Uterus (tissue), 3 donors: ENCODE measurements at regions not wholly inside any gene's neighbourhood (a gene's known extent, or its start where the extent isn't known, plus 50 kb on each side); places are given as distances from the start of the nearest gene placed in this dataset.
"Not testable (repeated sequence)": the region's sequence is repeated elsewhere in the genome, so short reads cannot be mapped to it uniquely, and the experiment has no call there.

Experiments used
- DNase-seq, 2 donors: peaks; one replicate each; pipeline ENCODE4 v3.0.0-alpha.2; 2019 to 2020
- H3K27ac ChIP-seq, 2 donors: fragments of 200-600 bp; sonication (generic); 1 replicate in 1 of 2; 2 replicates in 1 of 2; pipeline ENCODE4 v1.5.1; 2016 to 2018
- H3K27me3 ChIP-seq, 2 donors: fragments of 200-600 bp; sonication (generic); one replicate each; pipeline ENCODE4 v1.5.1; 2018 to 2019; ENCODE audit warnings: control low read depth in 1 of 2
- H3K36me3 ChIP-seq, 2 donors: fragments of 200-600 bp; sonication (generic); one replicate each; pipeline ENCODE4 v1.5.1; 2019; ENCODE audit warnings: control low read depth in 1 of 2
- H3K4me1 ChIP-seq, 2 donors: fragments of 200-600 bp; sonication (generic); one replicate each; pipeline ENCODE4 v1.5.1; 2018 to 2019; ENCODE audit warnings: control low read depth in 1 of 2
- H3K4me3 ChIP-seq, 2 donors: fragments of 200-600 bp; sonication (generic); 1 replicate in 1 of 2; 2 replicates in 1 of 2; pipeline ENCODE4 v1.5.1; 2018 to 2019; ENCODE audit warnings: mild to moderate bottlenecking in 1 of 2
- H3K9me3 ChIP-seq, 2 donors: fragments of 200-600 bp; sonication (generic); one replicate each; pipeline ENCODE4 v1.5.1; 2019; ENCODE audit warnings: control low read depth in 1 of 2
- CTCF ChIP-seq, 4 experiments: fragments of 200-600 bp in 2 of 4; fragments of 450-650 bp in 2 of 4; sonication (generic) in 2 of 4; IDR thresholded peaks; one replicate each; pipeline ENCODE4 v1.5.1; 2016 to 2019; ENCODE audit warnings: antibody characterized with exemption in 4 of 4, mild to moderate bottlenecking in 2 of 4, moderate library complexity in 1 of 4
- POLR2A ChIP-seq, 2 donors: fragments of 450-650 bp; IDR thresholded peaks; one replicate each; pipeline ENCODE4 v1.6.1; 2016; ENCODE audit warnings: antibody characterized with exemption in 2 of 2, mild to moderate bottlenecking in 1 of 2, moderate library complexity in 1 of 2
- intact Hi-C: fragments of 100-400 bp; cut with DNase I; formaldehyde crosslinking; loops from one replicate; pipeline ENCODE4 v1.15.1; 2023; ENCODE audit warnings: low total_unique reads
- donor health status: DM: yes; HTN: yes; CAD: no.

- Histone ChIP-seq H3K27ac (no peak overlapping the region), H3K36me3 (no peaks in the 10 kb centered on the region), H3K27me3 (no peaks in the 10 kb centered on the region), H3K4me3 (no peak overlapping the region), H3K9me3 (no peaks in the 10 kb centered on the region), H3K4me1 (no peaks in the 10 kb centered on the region)
- TF ChIP-seq CTCF (IDR thresholded peaks at IDR 0.05) (no peak), POLR2A (IDR thresholded peaks at IDR 0.05) (no peak)
- intact Hi-C loops, result no loop called here
- no peak for DNase-seq
Observed at GRCh38 chr1:190812996-190813395, 335.3 kb upstream of the BRINP3 start.

- no peaks in the 10 kb centered on the region for H3K27me3 ChIP-seq
- H3K36me3 ChIP-seq, result no peaks in the 10 kb centered on the region
- no peaks in the 10 kb centered on the region for H3K4me1 ChIP-seq
- H3K27ac ChIP-seq, result no peak overlapping the region
- TF ChIP-seq CTCF (IDR thresholded peaks at IDR 0.05), result no peak
- no peak for TF ChIP-seq POLR2A (IDR thresholded peaks at IDR 0.05)
- no peak overlapping the region for H3K4me3 ChIP-seq
- H3K9me3 ChIP-seq, result no peaks in the 10 kb centered on the region
- intact Hi-C loops, result no loop called here
- no peak for DNase-seq
Observed at GRCh38 chr1:190832511-190832910, 354.8 kb upstream of the BRINP3 start.

GRCh38 chr1:190835658-190836057 is 358.0 kb upstream of the BRINP3 start:
- no peaks in the 10 kb centered on the region for H3K36me3 ChIP-seq
- intact Hi-C loops, result no loop called here
- H3K4me1 ChIP-seq, result no peaks in the 10 kb centered on the region
- no peaks in the 10 kb centered on the region for H3K27me3 ChIP-seq
- H3K9me3 ChIP-seq, result no peaks in the 10 kb centered on the region
- TF ChIP-seq CTCF (IDR thresholded peaks at IDR 0.05) (no peak), POLR2A (IDR thresholded peaks at IDR 0.05) (no peak)
- no peak overlapping the region for H3K4me3 ChIP-seq
- no peak overlapping the region for H3K27ac ChIP-seq
- DNase-seq, result no peak

GRCh38 chr1:190837200-190837599 is 359.5 kb upstream of the BRINP3 start:
- intact Hi-C loops, H3K27ac ChIP-seq, H3K4me1 ChIP-seq, H3K4me3 ChIP-seq, H3K9me3 ChIP-seq, H3K27me3 ChIP-seq, H3K36me3 ChIP-seq, DNase-seq: not testable (repeated sequence)

- Histone ChIP-seq H3K27me3 (no peaks in the 10 kb centered on the region), H3K9me3 (no peaks in the 10 kb centered on the region), H3K4me3 (no peak overlapping the region), H3K4me1 (no peaks in the 10 kb centered on the region), H3K36me3 (no peaks in the 10 kb centered on the region), H3K27ac (no peak overlapping the region)
- DNase-seq, result no peak
- intact Hi-C loops, result no loop called here
- no peak for TF ChIP-seq POLR2A (IDR thresholded peaks at IDR 0.05)
- TF ChIP-seq CTCF (IDR thresholded peaks at IDR 0.05), result no peak
Observed at GRCh38 chr1:190837888-190838287, 360.2 kb upstream of the BRINP3 start.

GRCh38 chr1:190847166-190847565 is 369.5 kb upstream of the BRINP3 start:
- H3K4me3 ChIP-seq, result no peak overlapping the region

More at GRCh38 chr1:190847166-190847565, 369.5 kb upstream of the BRINP3 start:
- Histone ChIP-seq H3K27me3 (no peaks in the 10 kb centered on the region), H3K27ac (no peak overlapping the region), H3K36me3 (no peaks in the 10 kb centered on the region), H3K9me3 (no peaks in the 10 kb centered on the region), H3K4me1 (no peaks in the 10 kb centered on the region)
- intact Hi-C loops, result no loop called here
- TF ChIP-seq POLR2A (IDR thresholded peaks at IDR 0.05) (no peak), CTCF (IDR thresholded peaks at IDR 0.05) (no peak)
- DNase-seq, result no peak
